Esophagus muscularis mucosa (tissue), 4 donors: ENCODE measurements at regions not wholly inside any gene's neighbourhood (a gene's known extent, or its start where the extent isn't known, plus 50 kb on each side); places are given as distances from the start of the nearest gene placed in this dataset.

Experiments
- DNase-seq: peaks from one replicate; pipeline ENCODE4 v3.0.0-alpha.2; 2017; ENCODE audit errors: extremely low spot score
- H3K27ac ChIP-seq, 4 donors: fragments of 200-600 bp; sonication (generic); replicated peaks in 1 of 4; 1 replicate in 3 of 4; 2 replicates in 1 of 4; pipeline ENCODE4 v1.5.1; 2016 to 2019; ENCODE audit warnings: mild to moderate bottlenecking in 1 of 4
- H3K27me3 ChIP-seq, 4 donors: fragments of 200-600 bp; sonication (generic); one replicate each; pipeline versions ENCODE4 v1.5.1 to v1.6.0; 2016 to 2019
- H3K36me3 ChIP-seq, 4 donors: fragments of 200-600 bp; sonication (generic); one replicate each; pipeline ENCODE4 v1.5.1; 2016 to 2019
- H3K4me1 ChIP-seq, 4 donors: fragments of 200-600 bp; sonication (generic); one replicate each; pipeline ENCODE4 v1.5.1; 2016 to 2019
- H3K4me3 ChIP-seq, 4 donors: fragments of 200-600 bp; sonication (generic); 1 replicate in 2 of 4; 2 replicates in 2 of 4; pipeline ENCODE4 v1.5.1; 2016 to 2019; ENCODE audit warnings: mild to moderate bottlenecking in 4 of 4, moderate library complexity in 1 of 4
- H3K9me3 ChIP-seq, 4 donors: fragments of 200-600 bp; sonication (generic); 1 replicate in 3 of 4; 2 replicates in 1 of 4; pipeline ENCODE4 v1.5.1; 2016 to 2019
- CTCF ChIP-seq, 3 experiments: fragments of 200-600 bp in 2 of 3; fragments of 450-650 bp in 1 of 3; sonication (generic) in 2 of 3; IDR thresholded peaks; one replicate each; pipeline ENCODE4 v1.5.1; 2017 to 2019; ENCODE audit warnings: antibody characterized with exemption in 3 of 3, mild to moderate bottlenecking in 2 of 3, moderate library complexity in 1 of 3
- EP300 ChIP-seq: sonication (generic); formaldehyde crosslinking; IDR thresholded peaks from one replicate; pipeline ENCODE4 v1.6.1; 2017; ENCODE audit warnings: antibody characterized with exemption
- POLR2A ChIP-seq: fragments of 450-650 bp; IDR thresholded peaks from one replicate; pipeline ENCODE4 v1.6.1; 2017; ENCODE audit warnings: antibody characterized with exemption, moderate library complexity, mild to moderate bottlenecking, low read depth
- POLR2AphosphoS5 ChIP-seq, 2 donors: sonication (generic); formaldehyde crosslinking; IDR thresholded peaks; one replicate each; pipeline ENCODE4 v1.6.1; 2017; ENCODE audit warnings: antibody characterized with exemption in 2 of 2
- WGBS: methylation state at CpG from one replicate; pipeline ENCODE4 v1.1.5; 2018; 5-methylcytosine and 5-hydroxymethylcytosine counted together
- intact Hi-C: fragments of 100-400 bp; cut with DNase I; formaldehyde crosslinking; loops from one replicate; pipeline ENCODE4 v1.15.1; 2023

GRCh38 chr3:132987396-132987795 lies 50.8 kb upstream of the TMEM108 start:
- intact Hi-C loops, result no loop called here
- Histone ChIP-seq H3K27ac (no peak overlapping the region), H3K27me3 (no peaks in the 10 kb centered on the region), H3K4me3 (no peak overlapping the region), H3K4me1 (no peaks in the 10 kb centered on the region), H3K36me3 (no peaks in the 10 kb centered on the region), H3K9me3 (no peaks in the 10 kb centered on the region)
- TF ChIP-seq CTCF (IDR thresholded peaks at IDR 0.05) (no peak), POLR2A (no peak), POLR2AphosphoS5 (IDR thresholded peaks at IDR 0.05) (no peak), EP300 (no peak)
- 90% methylated on average over 4 of the region's 4 CpGs for WGBS
- no peak for DNase-seq

GRCh38 chr3:132984181-132984580 lies 54.0 kb upstream of the TMEM108 start:
- no peaks in the 10 kb centered on the region for H3K36me3 ChIP-seq
- H3K4me3 ChIP-seq, result no peak overlapping the region
- H3K27me3 ChIP-seq, result no peaks in the 10 kb centered on the region
- DNase-seq, result no peak
- peaks cover 0 to 6% (median 0%) of the 10 kb centered on the region in 4 donors for H3K9me3 ChIP-seq
- TF ChIP-seq POLR2A, result no peak
- no peak for TF ChIP-seq EP300
- TF ChIP-seq CTCF (IDR thresholded peaks at IDR 0.05), result no peak
- no peak for TF ChIP-seq POLR2AphosphoS5 (IDR thresholded peaks at IDR 0.05)
- no peak overlapping the region for H3K27ac ChIP-seq
- intact Hi-C loops, result no loop called here
- no peaks in the 10 kb centered on the region for H3K4me1 ChIP-seq
- 77% methylated on average over 1 of the region's 1 CpG for WGBS

- intact Hi-C loops, result no loop called here
- Histone ChIP-seq H3K4me1 (no peaks in the 10 kb centered on the region), H3K27me3 (no peaks in the 10 kb centered on the region), H3K27ac (no peak overlapping the region), H3K4me3 (no peak overlapping the region), H3K36me3 (no peaks in the 10 kb centered on the region), H3K9me3 (peaks cover 0 to 6% (median 0%) of the 10 kb centered on the region in 4 donors)
- TF ChIP-seq CTCF (IDR thresholded peaks at IDR 0.05) (no peak), POLR2A (no peak), POLR2AphosphoS5 (IDR thresholded peaks at IDR 0.05) (no peak), EP300 (no peak)
- WGBS, result 44% methylated on average over 1 of the region's 1 CpG
- no peak for DNase-seq
Observed at GRCh38 chr3:132983143-132983770, 54.9 kb upstream of the TMEM108 start.

GRCh38 chr3:132981719-132982118 lies 56.5 kb upstream of the TMEM108 start:
- no peaks in the 10 kb centered on the region for H3K4me1 ChIP-seq
- TF ChIP-seq CTCF (IDR thresholded peaks at IDR 0.05), result no peak
- TF ChIP-seq POLR2AphosphoS5 (IDR thresholded peaks at IDR 0.05), result no peak
- TF ChIP-seq POLR2A, result no peak
- no peak for TF ChIP-seq EP300
- no peaks in the 10 kb centered on the region for H3K27me3 ChIP-seq
- intact Hi-C loops, result no loop called here
- DNase-seq, result no peak
- peaks cover 0 to 6% (median 0%) of the 10 kb centered on the region in 4 donors for H3K9me3 ChIP-seq
- no peak overlapping the region for H3K4me3 ChIP-seq
- 92% methylated on average over 1 of the region's 1 CpG for WGBS
- no peaks in the 10 kb centered on the region for H3K36me3 ChIP-seq
- H3K27ac ChIP-seq, result no peak overlapping the region

GRCh38 chr3:132980102-132980501 lies 58.1 kb upstream of the TMEM108 start:
- Histone ChIP-seq H3K4me1 (no peaks in the 10 kb centered on the region), H3K9me3 (peaks cover 0 to 6% (median 0%) of the 10 kb centered on the region in 4 donors), H3K27ac (no peak overlapping the region), H3K4me3 (no peak overlapping the region), H3K27me3 (no peaks in the 10 kb centered on the region), H3K36me3 (no peaks in the 10 kb centered on the region)
- TF ChIP-seq POLR2AphosphoS5 (IDR thresholded peaks at IDR 0.05) (no peak), EP300 (no peak), CTCF (IDR thresholded peaks at IDR 0.05) (no peak), POLR2A (no peak)
- WGBS, result 84% methylated on average over 2 of the region's 2 CpGs
- DNase-seq, result no peak
- intact Hi-C loops, result no loop called here
